Endothelial cell of umbilical vein (primary cell): ENCODE measurements at regions not wholly inside any gene's neighbourhood (a gene's known extent, or its start where the extent isn't known, plus 50 kb on each side); places are given as distances from the start of the nearest gene placed in this dataset.
"Not testable (repeated sequence)": the region's sequence is repeated elsewhere in the genome, so short reads cannot be mapped to it uniquely, and the experiment has no call there.

Experiments
- BruUV-seq: library from RNA; stranded (reverse); fragments of 400-500 nt; replicated peaks from 2 replicates; lab custom pipeline; 2021; lab: Mats Ljungman, UMichigan
- CTCF ChIA-PET: fragments of 300-600, 350-600 bp; sonication (Branson Sonifier 250); formaldehyde crosslinking; loops from one replicate; lab custom pipeline; 2021; ENCODE audit warnings: antibody characterized with exemption, inconsistent platforms; lab: Charles Lee
- POLR2A ChIA-PET: fragments of 300-600, 350-600 bp; sonication (Branson Sonifier 250); formaldehyde crosslinking; loops from one replicate; lab custom pipeline; 2021; ENCODE audit warnings: antibody characterized with exemption, inconsistent platforms; lab: Charles Lee
- DNase-seq: peaks from one replicate; pipeline ENCODE4 v3.0.0-alpha.2; 2011; ENCODE audit warnings: low read depth, low spot score
- FAIRE-seq: peaks from 2 replicates; lab custom pipeline; 2011; peaks lifted over from hg19 to GRCh38; lab: Jason Lieb, UNC
- H2AFZ ChIP-seq: 2 replicates; pipeline ENCODE4 v1.6.0; 2012; ENCODE audit warnings: low read depth, low read length, control low read depth, inconsistent platforms
- H3K27ac ChIP-seq: 2 replicates; pipeline ENCODE4 v1.5.1; 2011; ENCODE audit warnings: low read depth, mild to moderate bottlenecking, control low read depth, low read length, moderate library complexity; ENCODE audit not compliant: insufficient read depth
- H3K27me3 ChIP-seq, 2 experiments: 2 replicates each; pipeline versions ENCODE4 v1.6.0 to v1.6.1; 2011; ENCODE audit warnings: low read length in 2 of 2, mixed read lengths in 1 of 2; ENCODE audit not compliant: control insufficient read depth in 2 of 2, insufficient read depth in 2 of 2
- H3K36me3 ChIP-seq, 2 experiments: 2 replicates in 1 of 2; 3 replicates in 1 of 2; pipeline ENCODE4 v1.5.1; 2011; ENCODE audit warnings: low read length in 2 of 2, mild to moderate bottlenecking in 1 of 2, moderate library complexity in 1 of 2; ENCODE audit not compliant: control insufficient read depth in 2 of 2, insufficient read depth in 2 of 2; ENCODE audit errors: extremely low read depth in 1 of 2
- H3K4me1 ChIP-seq: 3 replicates; pipeline ENCODE4 v1.5.1; 2011; ENCODE audit warnings: mild to moderate bottlenecking, low read length; ENCODE audit not compliant: control insufficient read depth, insufficient read depth; ENCODE audit errors: extremely low read depth
- H3K4me2 ChIP-seq: 2 replicates; pipeline ENCODE4 v1.6.1; 2011; ENCODE audit warnings: low read length, control low read depth, mixed read lengths; ENCODE audit not compliant: insufficient read depth
- H3K4me3 ChIP-seq, 3 experiments: fragments of 200-600 bp in 1 of 3; sonication (generic), shearing (Covaris generic) in 1 of 3; replicated peaks in 1 of 3; 2 replicates each; pipeline ENCODE4 v1.5.1; 2011 to 2016; ENCODE audit warnings: control low read depth in 3 of 3, low read length in 3 of 3, mild to moderate bottlenecking in 2 of 3, inconsistent platforms in 1 of 3, low read depth in 1 of 3, moderate library complexity in 1 of 3; ENCODE audit not compliant: insufficient read depth in 1 of 3
- H3K79me2 ChIP-seq: 2 replicates; pipeline ENCODE4 v1.6.0; 2012; ENCODE audit warnings: low read length, inconsistent platforms; ENCODE audit not compliant: control insufficient read depth, insufficient read depth
- H3K9ac ChIP-seq: replicated peaks from 2 replicates; pipeline ENCODE3; 2011; ENCODE audit warnings: low read length, control low read depth; ENCODE audit not compliant: insufficient read depth; ENCODE audit errors: extremely low read depth
- H3K9me1 ChIP-seq: replicated peaks from 3 replicates; pipeline ENCODE4 v1.6.0; 2011; ENCODE audit warnings: mild to moderate bottlenecking, low read length; ENCODE audit not compliant: control insufficient read depth, insufficient read depth; ENCODE audit errors: extremely low read depth
- H3K9me3 ChIP-seq: replicated peaks from 2 replicates; pipeline ENCODE4 v1.5.1; 2012; ENCODE audit warnings: low read length, inconsistent platforms; ENCODE audit not compliant: control insufficient read depth, insufficient read depth
- H4K20me1 ChIP-seq: replicated peaks from 2 replicates; pipeline ENCODE3; 2011; ENCODE audit warnings: mild to moderate bottlenecking, low read length; ENCODE audit not compliant: control insufficient read depth, insufficient read depth; ENCODE audit errors: extremely low read depth
- EZH2 ChIP-seq: IDR thresholded peaks from 2 replicates; pipeline ENCODE4 v1.6.1; 2012; ENCODE audit warnings: borderline replicate concordance, low read depth, mild to moderate bottlenecking, moderate library complexity, low read length, inconsistent platforms; ENCODE audit not compliant: severe bottlenecking
- FOS ChIP-seq: IDR thresholded peaks from 2 replicates; pipeline ENCODE4 v1.6.1; 2011; ENCODE audit warnings: mild to moderate bottlenecking, low read length, moderate library complexity, borderline replicate concordance; ENCODE audit not compliant: insufficient read depth
- GATA2 ChIP-seq: IDR thresholded peaks from 2 replicates; pipeline ENCODE4 v1.7.0; 2011; ENCODE audit warnings: low read depth, mild to moderate bottlenecking, moderate library complexity, mixed read lengths, low read length; ENCODE audit not compliant: insufficient read length, insufficient read depth
- JUN ChIP-seq: IDR thresholded peaks from 2 replicates; pipeline ENCODE4 v1.6.1; 2011; ENCODE audit warnings: borderline replicate concordance, low read depth; ENCODE audit not compliant: insufficient read length, insufficient read depth
- MYC ChIP-seq: IDR thresholded peaks from one replicate; pipeline ENCODE4 v1.6.1; 2011; ENCODE audit warnings: mild to moderate bottlenecking, low read depth, low read length
- POLR2A ChIP-seq: IDR thresholded peaks from 2 replicates; pipeline ENCODE4 v1.6.1; 2012; ENCODE audit warnings: low read depth, mild to moderate bottlenecking, control low read depth, low read length
- POLR2AphosphoS5 ChIP-seq: IDR thresholded peaks from 2 replicates; pipeline ENCODE4 v1.6.1; 2012; ENCODE audit warnings: low read depth, mild to moderate bottlenecking, control low read depth, low read length, moderate library complexity; ENCODE audit not compliant: insufficient read depth
- dilution Hi-C: fragments of 300-500 bp; cut with MboI; formaldehyde crosslinking; loops from one replicate; pipeline ENCODE4 v1.15.0; 2019; ENCODE audit warnings: low sequenced_read_pairs; ENCODE audit not compliant: extremely low pct_ligation_motif_present
- intact Hi-C: fragments of 100-400 bp; cut with micrococcal nuclease; formaldehyde crosslinking; loops from one replicate; pipeline ENCODE4 v1.10.0; 2022
- TF ChIP-seq, protein P1 (sequence below): IDR thresholded peaks from 2 replicates; pipeline ENCODE4 v1.6.1; 2011; ENCODE audit not compliant: insufficient read depth, insufficient read length
- TF ChIP-seq, protein P2 (sequence below), 2 donors: IDR thresholded peaks; 1 replicate in 1 of 2; 2 replicates in 1 of 2; pipeline ENCODE4 v1.5.1; 2011; ENCODE audit warnings: low read length in 2 of 2, mild to moderate bottlenecking in 2 of 2, moderate library complexity in 2 of 2, control low read depth in 1 of 2, inconsistent platforms in 1 of 2, low read depth in 1 of 2; ENCODE audit not compliant: insufficient read depth in 1 of 2; ENCODE audit errors: extremely low read depth in 1 of 2

GRCh38 chr9:102225841-102226441, 487.5 kb upstream of the GRIN3A start:
- FAIRE-seq (no peak), DNase-seq (no peak)
- Histone ChIP-seq H2AFZ (no peak overlapping the region), H4K20me1 (no peaks in the 10 kb centered on the region), H3K4me1 (no peaks in the 10 kb centered on the region), H3K9me3 (no peaks in the 10 kb centered on the region), H3K9me1 (no peaks in the 10 kb centered on the region), H3K36me3 (no peaks in the 10 kb centered on the region), H3K79me2 (no peaks in the 10 kb centered on the region), H3K27me3 (no peaks in the 10 kb centered on the region), H3K4me2 (no peak overlapping the region), H3K4me3 (no peak overlapping the region), H3K27ac (no peak overlapping the region), H3K9ac (no peak overlapping the region)
- dilution Hi-C loops, result no loop called here
- ChIA-PET POLR2A (no interaction called here), CTCF (no interaction called here)
- intact Hi-C loops, result no loop called here
- TF ChIP-seq, protein P1, sequence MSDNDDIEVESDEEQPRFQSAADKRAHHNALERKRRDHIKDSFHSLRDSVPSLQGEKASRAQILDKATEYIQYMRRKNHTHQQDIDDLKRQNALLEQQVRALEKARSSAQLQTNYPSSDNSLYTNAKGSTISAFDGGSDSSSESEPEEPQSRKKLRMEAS, result no peak
- no peak for TF ChIP-seq POLR2A
- no peak for TF ChIP-seq EZH2
- TF ChIP-seq, protein P2, sequence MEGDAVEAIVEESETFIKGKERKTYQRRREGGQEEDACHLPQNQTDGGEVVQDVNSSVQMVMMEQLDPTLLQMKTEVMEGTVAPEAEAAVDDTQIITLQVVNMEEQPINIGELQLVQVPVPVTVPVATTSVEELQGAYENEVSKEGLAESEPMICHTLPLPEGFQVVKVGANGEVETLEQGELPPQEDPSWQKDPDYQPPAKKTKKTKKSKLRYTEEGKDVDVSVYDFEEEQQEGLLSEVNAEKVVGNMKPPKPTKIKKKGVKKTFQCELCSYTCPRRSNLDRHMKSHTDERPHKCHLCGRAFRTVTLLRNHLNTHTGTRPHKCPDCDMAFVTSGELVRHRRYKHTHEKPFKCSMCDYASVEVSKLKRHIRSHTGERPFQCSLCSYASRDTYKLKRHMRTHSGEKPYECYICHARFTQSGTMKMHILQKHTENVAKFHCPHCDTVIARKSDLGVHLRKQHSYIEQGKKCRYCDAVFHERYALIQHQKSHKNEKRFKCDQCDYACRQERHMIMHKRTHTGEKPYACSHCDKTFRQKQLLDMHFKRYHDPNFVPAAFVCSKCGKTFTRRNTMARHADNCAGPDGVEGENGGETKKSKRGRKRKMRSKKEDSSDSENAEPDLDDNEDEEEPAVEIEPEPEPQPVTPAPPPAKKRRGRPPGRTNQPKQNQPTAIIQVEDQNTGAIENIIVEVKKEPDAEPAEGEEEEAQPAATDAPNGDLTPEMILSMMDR (IDR thresholded peaks at IDR 0.05; ENCODE audit: extremely low read depth in 1 of 2, insufficient read depth in 1 of 2, low read depth in 1 of 2, low read length in 2 of 2), result no peak
- no peak for TF ChIP-seq MYC
- TF ChIP-seq JUN, result no peak
- no peak for TF ChIP-seq FOS
- TF ChIP-seq POLR2AphosphoS5, result no peak
- TF ChIP-seq GATA2, result no peak
- BruUV-seq, result no TSS peak

DNA sequence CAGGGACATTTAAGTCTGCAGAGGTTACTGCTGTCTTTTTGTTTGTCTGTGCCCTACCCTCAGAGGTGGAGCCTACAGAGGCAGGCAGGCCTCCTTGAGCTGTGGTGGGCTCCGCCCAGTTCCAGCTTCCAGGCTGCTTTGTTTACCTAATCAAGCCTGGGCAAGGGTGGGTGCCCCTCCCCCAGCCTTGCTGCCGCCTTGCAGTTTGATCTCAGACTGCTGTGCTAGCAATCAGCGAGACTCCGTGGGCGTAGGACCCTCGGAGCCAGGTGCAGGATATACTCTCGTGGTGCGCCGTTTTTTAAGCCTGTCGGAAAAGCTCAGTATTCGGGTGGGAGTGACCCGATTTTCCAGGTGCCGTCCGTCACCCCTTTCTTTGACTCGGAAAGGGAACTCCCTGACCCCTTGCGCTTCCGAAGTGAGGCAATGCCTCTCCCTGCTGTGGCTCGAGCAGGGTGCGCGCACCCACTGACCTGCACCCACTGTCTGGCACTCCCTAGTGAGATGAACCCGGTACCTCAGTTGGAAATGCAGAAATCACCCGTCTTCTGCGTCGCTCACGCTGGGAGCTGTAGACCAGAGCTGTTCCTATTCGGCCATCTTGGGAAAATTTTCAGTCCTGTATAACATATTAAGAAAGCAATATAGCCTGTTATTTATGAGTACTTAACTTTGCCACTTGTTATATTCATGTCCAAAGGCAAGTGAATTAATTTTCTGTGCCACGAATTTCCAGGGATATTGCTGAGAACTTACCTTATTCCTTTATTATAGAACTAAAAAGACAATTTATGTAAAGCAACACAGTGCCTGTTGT, 485.1 kb upstream of the GRIN3A start:
- BruUV-seq, H3K4me2 ChIP-seq, H3K4me1 ChIP-seq, H3K27ac ChIP-seq, H3K9me3 ChIP-seq, H3K4me3 ChIP-seq, H3K27me3 ChIP-seq, H2AFZ ChIP-seq, POLR2A ChIA-PET, H4K20me1 ChIP-seq, dilution Hi-C loops, FAIRE-seq, H3K79me2 ChIP-seq, H3K36me3 ChIP-seq, DNase-seq, H3K9ac ChIP-seq, H3K9me1 ChIP-seq, CTCF ChIA-PET, intact Hi-C loops: not testable (repeated sequence)
